ENCODE measurements at regions not wholly inside any gene's neighbourhood (a gene's known extent, or its start where the extent isn't known, plus 50 kb on each side); places are given as distances from the start of the nearest gene placed in this dataset.

DNA sequence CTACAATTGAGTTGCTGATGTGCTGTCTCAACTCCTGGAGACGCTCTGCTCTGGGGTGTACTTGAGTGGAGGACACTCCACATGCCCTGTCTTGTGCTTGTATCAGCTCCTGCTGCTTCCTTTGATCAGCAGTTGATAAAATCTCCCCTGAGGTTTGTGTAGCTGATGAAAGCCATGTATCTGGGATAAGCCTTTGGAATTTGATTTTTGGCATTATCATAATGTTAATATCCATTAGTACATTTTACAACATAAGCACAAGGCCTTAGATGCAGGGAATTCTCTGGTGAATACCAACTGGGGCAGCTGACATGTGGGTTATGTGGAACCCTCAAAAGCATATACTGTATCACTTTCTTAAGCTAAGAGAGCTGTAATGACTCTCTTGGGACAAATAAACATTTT, 222.7 kb upstream of the ITGA4 start:
- Histone ChIP-seq H3K36me3 (ENCODE audit: control insufficient read depth in 3 of 3, insufficient read depth in 3 of 3, low read length in 3 of 3) (no peaks in the 10 kb centered on the region), H3K4me3 (ENCODE audit: low read length in 3 of 3) (no peak overlapping the region), H3K4me1 (ENCODE audit: control insufficient read depth in 3 of 3, insufficient read depth in 3 of 3, low read length in 3 of 3) (no peaks in the 10 kb centered on the region), H3K9me3 (ENCODE audit: control insufficient read depth in 3 of 3, low read length in 3 of 3) (no peaks in the 10 kb centered on the region), H3K27me3 (ENCODE audit: control insufficient read depth in 3 of 3, insufficient read depth in 3 of 3, low read length in 3 of 3) (no peaks in the 10 kb centered on the region), H3K9ac (ENCODE audit: low read depth in 1 of 3, low read length in 3 of 3) (no peak overlapping the region), H3K27ac (ENCODE audit: low read depth, low read length) (no peak overlapping the region)

DNA sequence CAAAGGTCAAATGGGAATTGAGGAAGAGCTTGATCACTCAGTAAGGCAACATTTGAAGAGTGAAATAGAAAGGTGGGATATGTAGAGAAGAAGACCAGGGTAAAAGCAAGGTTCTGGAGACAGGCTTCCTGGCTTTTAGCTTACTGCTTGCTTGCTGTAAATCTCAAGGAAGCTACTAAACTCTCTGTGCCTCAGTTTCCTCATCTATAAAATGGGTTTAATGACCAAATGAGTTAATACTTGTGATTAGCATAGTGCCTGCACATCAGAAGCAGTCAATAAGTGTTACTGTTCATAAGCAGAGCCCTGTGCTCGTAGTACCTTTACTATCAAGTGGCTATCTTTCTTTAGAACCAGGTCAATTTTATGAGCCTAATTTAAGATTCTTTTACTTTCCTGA, 222.2 kb upstream of the ITGA4 start:
- Histone ChIP-seq H3K36me3 (ENCODE audit: control insufficient read depth in 3 of 3, insufficient read depth in 3 of 3, low read length in 3 of 3) (no peaks in the 10 kb centered on the region), H3K27me3 (ENCODE audit: control insufficient read depth in 3 of 3, insufficient read depth in 3 of 3, low read length in 3 of 3) (no peaks in the 10 kb centered on the region), H3K4me3 (ENCODE audit: low read length in 3 of 3) (no peak overlapping the region), H3K27ac (ENCODE audit: low read depth, low read length) (no peak overlapping the region), H3K9ac (ENCODE audit: low read depth in 1 of 3, low read length in 3 of 3) (no peak overlapping the region), H3K9me3 (ENCODE audit: control insufficient read depth in 3 of 3, low read length in 3 of 3) (no peaks in the 10 kb centered on the region), H3K4me1 (ENCODE audit: control insufficient read depth in 3 of 3, insufficient read depth in 3 of 3, low read length in 3 of 3) (no peaks in the 10 kb centered on the region)

DNA sequence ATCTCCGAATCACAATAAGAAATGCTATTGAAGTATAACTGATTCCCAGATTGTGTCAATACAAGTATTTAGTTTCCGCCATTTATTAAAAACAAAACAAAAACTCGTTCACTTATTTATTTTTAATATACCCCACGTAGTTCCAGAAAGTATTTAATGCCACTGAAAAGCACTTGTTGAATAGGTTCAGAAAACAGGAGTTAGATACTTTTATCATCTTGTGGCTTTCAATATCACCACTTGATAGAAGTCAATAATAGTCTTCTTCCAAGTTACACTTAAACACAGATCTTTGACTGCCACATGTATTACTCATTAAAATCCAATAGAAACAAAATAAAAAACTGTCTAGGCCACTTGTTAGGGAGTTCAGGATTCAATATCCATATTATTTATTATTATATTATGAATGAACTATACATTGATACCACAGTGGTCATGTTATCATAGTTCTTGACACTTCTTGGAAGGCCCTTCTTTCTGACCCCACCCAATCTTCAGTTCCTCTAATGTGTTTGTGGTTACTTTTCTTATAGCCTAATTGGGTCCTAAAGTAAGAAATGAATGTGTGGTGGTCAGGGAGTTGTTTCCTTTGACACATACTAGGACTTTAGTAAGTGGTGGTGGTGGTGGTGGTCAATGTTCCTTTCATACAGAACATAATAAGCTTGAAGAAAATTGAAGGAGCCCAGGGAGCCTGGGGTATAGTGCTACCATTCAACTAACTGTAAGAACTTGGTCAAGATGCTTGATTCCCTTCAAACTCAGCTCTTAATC, 221.3 kb upstream of the ITGA4 start:
- no peaks in the 10 kb centered on the region for H3K36me3 ChIP-seq (ENCODE audit: control insufficient read depth in 3 of 3, insufficient read depth in 3 of 3, low read length in 3 of 3)
- H3K27ac ChIP-seq (ENCODE audit: low read depth, low read length), result no peak overlapping the region

DNA sequence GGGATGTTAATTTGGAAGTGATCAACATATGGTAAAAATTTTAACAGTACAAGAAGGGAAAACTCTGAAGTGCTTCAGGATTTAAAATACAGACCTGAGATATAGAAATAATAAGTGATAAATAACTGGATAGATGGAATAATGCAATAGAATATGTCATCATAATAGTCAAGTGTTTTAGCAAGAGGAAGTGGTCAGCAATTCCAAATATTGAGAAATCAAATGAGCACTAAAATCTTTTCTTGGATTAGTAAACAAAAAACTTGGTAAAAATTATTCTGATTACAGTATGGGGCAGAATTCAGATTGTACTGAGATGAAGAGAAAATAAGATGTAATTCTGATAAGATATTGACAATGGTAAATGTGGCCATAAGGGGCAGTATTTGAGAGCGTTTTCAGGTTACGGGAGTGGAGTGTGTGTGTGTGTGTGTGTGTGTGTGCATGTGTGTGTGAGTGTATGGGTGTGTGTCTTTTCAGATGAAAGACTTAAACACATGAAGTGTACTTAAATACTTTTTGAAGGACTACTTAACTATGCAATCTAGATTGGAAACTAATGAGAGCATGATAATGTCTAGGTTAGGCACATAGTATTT, 217.9 kb upstream of the ITGA4 start:
- H3K4me3 ChIP-seq (ENCODE audit: low read length in 3 of 3), result no peak overlapping the region
- no peaks in the 10 kb centered on the region for H3K4me1 ChIP-seq (ENCODE audit: control insufficient read depth in 3 of 3, insufficient read depth in 3 of 3, low read length in 3 of 3)
- H3K9me3 ChIP-seq (ENCODE audit: control insufficient read depth in 3 of 3, low read length in 3 of 3), result no peaks in the 10 kb centered on the region
- H3K9ac ChIP-seq (ENCODE audit: low read depth in 1 of 3, low read length in 3 of 3), result no peak overlapping the region
- H3K27me3 ChIP-seq (ENCODE audit: control insufficient read depth in 3 of 3, insufficient read depth in 3 of 3, low read length in 3 of 3), result no peaks in the 10 kb centered on the region
- no peaks in the 10 kb centered on the region for H3K36me3 ChIP-seq (ENCODE audit: control insufficient read depth in 3 of 3, insufficient read depth in 3 of 3, low read length in 3 of 3)
- H3K27ac ChIP-seq (ENCODE audit: low read depth, low read length), result no peak overlapping the region

More for the DNA sequence above, 221.3 kb upstream of the ITGA4 start:
- no peaks in the 10 kb centered on the region for H3K9me3 ChIP-seq (ENCODE audit: control insufficient read depth in 3 of 3, low read length in 3 of 3)
- no peaks in the 10 kb centered on the region for H3K4me1 ChIP-seq (ENCODE audit: control insufficient read depth in 3 of 3, insufficient read depth in 3 of 3, low read length in 3 of 3)
- H3K4me3 ChIP-seq (ENCODE audit: low read length in 3 of 3), result no peak overlapping the region
- H3K9ac ChIP-seq (ENCODE audit: low read depth in 1 of 3, low read length in 3 of 3), result no peak overlapping the region
- H3K27me3 ChIP-seq (ENCODE audit: control insufficient read depth in 3 of 3, insufficient read depth in 3 of 3, low read length in 3 of 3), result no peaks in the 10 kb centered on the region

DNA sequence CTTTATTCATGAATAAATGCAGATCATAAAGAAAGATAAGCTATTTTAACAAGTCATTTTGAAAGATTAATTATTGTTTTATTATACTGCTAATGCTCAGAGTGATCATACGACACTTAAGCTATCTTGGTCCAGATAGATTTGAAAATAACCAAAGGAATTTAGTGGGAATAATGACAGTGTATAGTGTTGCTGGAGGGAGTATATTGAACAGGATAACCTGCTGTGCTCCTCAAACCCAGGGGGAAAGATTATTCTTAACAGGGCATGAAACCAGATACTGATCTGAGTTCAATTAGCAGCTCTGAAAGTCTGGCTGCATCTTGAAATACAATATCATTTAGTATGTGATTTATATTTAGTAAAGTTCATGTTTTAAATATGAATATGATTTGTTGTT, 216.3 kb upstream of the ITGA4 start:
- H3K9ac ChIP-seq (ENCODE audit: low read depth in 1 of 3, low read length in 3 of 3), result no peak overlapping the region
- no peaks in the 10 kb centered on the region for H3K36me3 ChIP-seq (ENCODE audit: control insufficient read depth in 3 of 3, insufficient read depth in 3 of 3, low read length in 3 of 3)
- no peaks in the 10 kb centered on the region for H3K27me3 ChIP-seq (ENCODE audit: control insufficient read depth in 3 of 3, insufficient read depth in 3 of 3, low read length in 3 of 3)
- no peak overlapping the region for H3K27ac ChIP-seq (ENCODE audit: low read depth, low read length)
- H3K4me1 ChIP-seq (ENCODE audit: control insufficient read depth in 3 of 3, insufficient read depth in 3 of 3, low read length in 3 of 3), result no peaks in the 10 kb centered on the region
- H3K4me3 ChIP-seq (ENCODE audit: low read length in 3 of 3), result no peak overlapping the region
- no peaks in the 10 kb centered on the region for H3K9me3 ChIP-seq (ENCODE audit: control insufficient read depth in 3 of 3, low read length in 3 of 3)

DNA sequence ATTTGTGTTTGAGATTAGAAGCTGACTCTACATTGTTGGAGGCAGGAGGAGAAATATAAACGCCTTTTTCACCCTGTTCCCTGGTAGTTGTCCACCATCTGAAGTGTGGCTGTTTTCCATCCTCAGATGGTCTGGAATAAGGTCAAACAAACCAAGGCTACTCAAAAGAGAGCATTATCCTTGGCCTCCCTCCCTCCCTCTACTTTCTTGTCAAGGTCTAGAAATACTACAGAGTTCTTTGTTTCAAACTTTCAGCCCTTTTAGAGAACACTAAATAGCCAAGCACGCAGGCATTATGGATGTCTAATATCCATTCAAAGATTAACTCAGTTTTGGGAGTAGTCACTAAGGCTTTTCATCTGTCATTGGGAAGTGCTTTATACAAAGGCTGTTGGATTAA, 215.8 kb upstream of the ITGA4 start:
- Histone ChIP-seq H3K36me3 (ENCODE audit: control insufficient read depth in 3 of 3, insufficient read depth in 3 of 3, low read length in 3 of 3) (no peaks in the 10 kb centered on the region), H3K27ac (ENCODE audit: low read depth, low read length) (no peak overlapping the region), H3K9ac (ENCODE audit: low read depth in 1 of 3, low read length in 3 of 3) (no peak overlapping the region), H3K27me3 (ENCODE audit: control insufficient read depth in 3 of 3, insufficient read depth in 3 of 3, low read length in 3 of 3) (no peaks in the 10 kb centered on the region), H3K9me3 (ENCODE audit: control insufficient read depth in 3 of 3, low read length in 3 of 3) (no peaks in the 10 kb centered on the region), H3K4me3 (ENCODE audit: low read length in 3 of 3) (no peak overlapping the region), H3K4me1 (ENCODE audit: control insufficient read depth in 3 of 3, insufficient read depth in 3 of 3, low read length in 3 of 3) (no peaks in the 10 kb centered on the region)

DNA sequence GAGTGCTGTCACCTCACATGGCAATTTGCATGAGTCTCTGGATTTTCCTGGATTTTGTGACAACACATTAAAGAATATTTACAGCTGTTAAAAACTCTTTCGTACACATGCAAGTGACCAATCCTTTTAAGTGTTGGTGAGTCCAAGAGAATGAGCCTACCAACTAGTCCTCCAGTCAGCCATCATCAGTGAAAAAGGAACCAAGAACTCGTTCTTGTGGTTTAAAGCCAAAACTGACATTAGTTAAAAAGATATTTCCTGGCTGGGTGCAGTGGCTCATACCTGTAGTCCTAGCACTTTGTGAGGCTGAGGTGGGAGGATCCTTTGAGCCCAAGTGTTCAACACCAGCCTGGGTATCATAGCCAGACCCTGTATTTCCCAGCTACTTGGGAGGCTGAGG, 215.4 kb upstream of the ITGA4 start:
- Histone ChIP-seq H3K9ac (ENCODE audit: low read depth in 1 of 3, low read length in 3 of 3) (no peak overlapping the region), H3K4me1 (ENCODE audit: control insufficient read depth in 3 of 3, insufficient read depth in 3 of 3, low read length in 3 of 3) (no peaks in the 10 kb centered on the region), H3K36me3 (ENCODE audit: control insufficient read depth in 3 of 3, insufficient read depth in 3 of 3, low read length in 3 of 3) (no peaks in the 10 kb centered on the region), H3K27ac (ENCODE audit: low read depth, low read length) (no peak overlapping the region), H3K4me3 (ENCODE audit: low read length in 3 of 3) (no peak overlapping the region), H3K9me3 (ENCODE audit: control insufficient read depth in 3 of 3, low read length in 3 of 3) (no peaks in the 10 kb centered on the region), H3K27me3 (ENCODE audit: control insufficient read depth in 3 of 3, insufficient read depth in 3 of 3, low read length in 3 of 3) (no peaks in the 10 kb centered on the region)

DNA sequence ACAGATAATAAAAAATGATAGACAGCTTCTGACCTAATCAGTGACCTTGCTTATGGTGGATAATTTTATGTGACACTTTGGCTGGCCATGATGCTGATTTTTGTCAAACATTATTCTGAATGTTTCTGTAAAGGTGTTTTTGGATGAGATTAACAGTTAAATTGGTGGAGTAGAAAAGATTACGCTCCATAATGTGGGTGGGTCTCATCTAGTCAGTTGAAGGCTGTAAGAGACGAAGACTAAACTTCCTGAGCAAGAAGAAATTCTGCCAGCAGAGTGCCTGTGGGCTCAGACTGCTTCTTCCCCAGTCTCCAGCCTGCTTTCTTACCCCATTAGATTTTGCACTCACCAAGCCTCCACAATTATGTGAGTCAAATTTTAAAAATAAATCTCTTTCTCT, 214.9 kb upstream of the ITGA4 start:
- no peak overlapping the region for H3K4me3 ChIP-seq (ENCODE audit: low read length in 3 of 3)
- no peaks in the 10 kb centered on the region for H3K4me1 ChIP-seq (ENCODE audit: control insufficient read depth in 3 of 3, insufficient read depth in 3 of 3, low read length in 3 of 3)
- H3K36me3 ChIP-seq (ENCODE audit: control insufficient read depth in 3 of 3, insufficient read depth in 3 of 3, low read length in 3 of 3), result no peaks in the 10 kb centered on the region
- H3K9ac ChIP-seq (ENCODE audit: low read depth in 1 of 3, low read length in 3 of 3), result no peak overlapping the region
- H3K27me3 ChIP-seq (ENCODE audit: control insufficient read depth in 3 of 3, insufficient read depth in 3 of 3, low read length in 3 of 3), result no peaks in the 10 kb centered on the region
- no peak overlapping the region for H3K27ac ChIP-seq (ENCODE audit: low read depth, low read length)
- H3K9me3 ChIP-seq (ENCODE audit: control insufficient read depth in 3 of 3, low read length in 3 of 3), result no peaks in the 10 kb centered on the region

DNA sequence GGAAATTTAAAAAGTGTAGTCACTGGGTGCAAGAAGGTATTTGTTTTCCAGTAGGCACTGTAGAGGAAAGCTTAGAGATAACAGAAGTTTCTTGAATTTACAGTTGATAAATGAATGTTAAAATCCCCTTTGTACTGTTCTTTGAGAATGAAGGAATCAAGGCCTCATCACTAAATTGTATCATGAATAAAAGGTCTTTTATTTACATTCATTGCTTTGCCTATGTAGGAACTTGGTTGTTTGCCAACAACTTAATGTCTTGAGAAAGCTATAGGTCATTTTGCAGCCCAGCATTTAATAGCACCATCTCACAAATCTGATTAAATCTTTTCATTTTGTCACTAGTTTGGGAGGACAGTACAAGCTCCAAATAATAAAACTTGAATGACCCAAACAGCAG, 213.9 kb upstream of the ITGA4 start:
- Histone ChIP-seq H3K27me3 (ENCODE audit: control insufficient read depth in 3 of 3, insufficient read depth in 3 of 3, low read length in 3 of 3) (no peaks in the 10 kb centered on the region), H3K9ac (ENCODE audit: low read depth in 1 of 3, low read length in 3 of 3) (no peak overlapping the region), H3K4me1 (ENCODE audit: control insufficient read depth in 3 of 3, insufficient read depth in 3 of 3, low read length in 3 of 3) (no peaks in the 10 kb centered on the region), H3K27ac (ENCODE audit: low read depth, low read length) (no peak overlapping the region), H3K9me3 (ENCODE audit: control insufficient read depth in 3 of 3, low read length in 3 of 3) (no peaks in the 10 kb centered on the region), H3K36me3 (ENCODE audit: control insufficient read depth in 3 of 3, insufficient read depth in 3 of 3, low read length in 3 of 3) (no peaks in the 10 kb centered on the region), H3K4me3 (ENCODE audit: low read length in 3 of 3) (no peak overlapping the region)

DNA sequence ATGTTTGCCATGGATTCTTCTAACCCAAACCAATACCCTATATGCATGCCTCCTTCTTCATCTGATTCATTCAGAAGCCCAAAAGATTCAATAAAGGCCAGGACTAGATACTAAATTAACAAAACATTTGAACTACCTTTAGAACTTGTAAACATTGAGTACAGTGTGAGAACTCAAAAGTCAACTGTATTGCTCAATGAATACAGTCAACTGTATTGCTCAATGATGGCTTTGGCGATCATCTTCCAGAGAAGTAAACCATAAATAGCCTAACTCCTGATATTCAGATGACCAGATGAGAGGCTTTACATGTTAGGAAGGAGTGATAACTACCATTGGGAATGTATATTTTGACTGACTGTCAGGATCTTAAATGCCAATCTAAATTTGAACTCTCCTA, 206.5 kb upstream of the ITGA4 start:
- Histone ChIP-seq H3K36me3 (ENCODE audit: control insufficient read depth in 3 of 3, insufficient read depth in 3 of 3, low read length in 3 of 3) (no peaks in the 10 kb centered on the region), H3K27me3 (ENCODE audit: control insufficient read depth in 3 of 3, insufficient read depth in 3 of 3, low read length in 3 of 3) (no peaks in the 10 kb centered on the region), H3K27ac (ENCODE audit: low read depth, low read length) (no peak overlapping the region), H3K9ac (ENCODE audit: low read depth in 1 of 3, low read length in 3 of 3) (no peak overlapping the region), H3K9me3 (ENCODE audit: control insufficient read depth in 3 of 3, low read length in 3 of 3) (no peaks in the 10 kb centered on the region), H3K4me1 (ENCODE audit: control insufficient read depth in 3 of 3, insufficient read depth in 3 of 3, low read length in 3 of 3) (no peaks in the 10 kb centered on the region), H3K4me3 (ENCODE audit: low read length in 3 of 3) (no peak overlapping the region)
